Spinal cord (tissue), 9 donors: ENCODE measurements at regions not wholly inside any gene's neighbourhood (a gene's known extent, or its start where the extent isn't known, plus 50 kb on each side); places are given as distances from the start of the nearest gene placed in this dataset.

Source experiments
- DNase-seq, 6 donors: peaks; one replicate each; pipeline versions ENCODE4 v3.0.0 to v3.0.0-alpha.2; 2013 to 2015; ENCODE audit warnings: low spot score in 6 of 6, low read depth in 4 of 6
- H3K27ac ChIP-seq: one replicate; pipeline ENCODE4 v1.5.1; 2013; ENCODE audit warnings: low read depth, low read length, control low read depth
- H3K27me3 ChIP-seq: one replicate; pipeline ENCODE4 v1.6.1; 2013; ENCODE audit warnings: low read length; ENCODE audit not compliant: control insufficient read depth, insufficient read depth
- H3K36me3 ChIP-seq: one replicate; pipeline ENCODE4 v1.6.1; 2013; ENCODE audit warnings: low read length; ENCODE audit not compliant: control insufficient read depth, insufficient read depth
- H3K4me1 ChIP-seq: one replicate; pipeline ENCODE4 v1.6.1; 2013; ENCODE audit warnings: low read length; ENCODE audit not compliant: control insufficient read depth, insufficient read depth
- H3K4me3 ChIP-seq: one replicate; pipeline ENCODE4 v1.5.1; 2013; ENCODE audit warnings: low read depth, low read length, control low read depth
- H3K9me3 ChIP-seq: one replicate; pipeline ENCODE4 v1.6.1; 2013; ENCODE audit warnings: low read length; ENCODE audit not compliant: control insufficient read depth, insufficient read depth
- WGBS: methylation state at CpG from one replicate; pipeline ENCODE4 v1.1.5; 2013; ENCODE audit warnings: missing lambda C conversion rate; ENCODE audit not compliant: insufficient coverage; 5-methylcytosine and 5-hydroxymethylcytosine counted together
- donor health status: healthy.

DNA sequence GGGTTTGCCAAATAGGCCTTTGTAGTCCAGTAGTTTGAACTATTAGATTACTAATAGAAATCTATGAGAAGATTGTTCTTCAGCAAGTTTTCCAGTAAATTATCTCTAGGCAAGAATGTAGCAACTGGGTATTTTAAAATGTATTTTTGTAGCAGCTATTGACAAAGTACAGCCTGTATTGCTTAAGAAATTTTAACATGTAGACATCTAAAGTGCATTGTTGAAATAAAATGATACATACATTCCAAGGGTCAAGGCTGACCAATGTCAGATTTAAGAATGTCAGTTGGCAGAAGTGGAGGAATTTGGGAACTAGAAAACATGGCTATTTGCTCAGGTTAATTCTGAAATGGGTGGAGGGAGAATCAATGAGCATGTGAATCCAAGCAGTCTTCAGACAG, 57.5 kb upstream of the ZSWIM6 start:
- H3K4me1 ChIP-seq, result peaks cover 4% of the 10 kb centered on the region
- no peak for DNase-seq
- H3K27ac ChIP-seq, result peak overlapping the region; percentile 36
- no peaks in the 10 kb centered on the region for H3K36me3 ChIP-seq
- no peak overlapping the region for H3K4me3 ChIP-seq
- no peaks in the 10 kb centered on the region for H3K9me3 ChIP-seq
- H3K27me3 ChIP-seq, result no peaks in the 10 kb centered on the region

DNA sequence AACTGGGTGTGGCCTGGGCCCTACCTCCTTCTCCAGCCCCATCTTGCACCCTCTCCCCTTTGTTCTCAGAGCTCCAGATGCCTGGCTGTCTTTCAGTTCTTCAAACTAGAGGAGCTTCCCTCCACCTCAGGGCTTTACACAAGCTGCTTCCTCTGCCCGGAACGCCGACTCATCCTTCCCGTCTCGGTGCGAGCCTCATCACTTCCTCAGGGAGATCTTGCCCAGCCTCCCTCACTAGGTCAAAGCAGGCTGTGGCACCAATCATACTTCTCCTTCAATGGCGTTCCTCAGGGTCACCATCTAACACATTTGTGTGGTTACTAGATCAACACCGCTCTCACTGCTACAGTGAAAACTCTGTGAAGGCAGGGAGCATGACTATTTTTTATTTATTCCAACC, 56.2 kb upstream of the ZSWIM6 start:
- Histone ChIP-seq H3K4me1 (peaks cover 4% of the 10 kb centered on the region), H3K27ac (no peak overlapping the region)

DNA sequence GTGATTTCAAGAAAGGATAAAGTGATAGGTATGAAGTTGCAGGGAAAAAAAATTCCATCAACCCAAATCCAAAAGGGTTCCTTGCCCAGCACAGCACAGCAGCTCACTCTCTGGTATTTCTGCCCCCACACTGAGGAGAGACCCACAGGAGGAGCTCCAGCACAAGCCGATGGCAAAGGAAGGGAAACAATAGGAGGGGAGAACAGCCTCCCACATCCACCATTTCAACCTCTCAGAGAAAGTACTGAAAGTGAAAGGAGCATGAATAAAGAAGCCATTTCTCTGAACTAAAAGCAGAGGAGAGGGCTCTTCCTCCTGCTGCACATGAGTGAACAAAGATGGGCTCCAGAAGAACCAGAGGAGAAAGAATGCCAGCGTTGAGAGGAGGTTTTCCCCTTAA, 54.9 kb upstream of the ZSWIM6 start:
- no CpG with 5 or more reads among the region's 2 CpGs for WGBS
- Histone ChIP-seq H3K27ac (peak overlapping the region; percentile 48), H3K9me3 (no peaks in the 10 kb centered on the region), H3K36me3 (no peaks in the 10 kb centered on the region), H3K4me3 (no peak overlapping the region), H3K27me3 (no peaks in the 10 kb centered on the region), H3K4me1 (peaks cover 4% of the 10 kb centered on the region)
- peak in 1 of 6 donors; percentile 24 for DNase-seq

More for the DNA sequence above, 56.2 kb upstream of the ZSWIM6 start:
- no peaks in the 10 kb centered on the region for H3K27me3 ChIP-seq
- peak in 1 of 6 donors; percentile 24 for DNase-seq
- H3K36me3 ChIP-seq, result no peaks in the 10 kb centered on the region
- H3K9me3 ChIP-seq, result no peaks in the 10 kb centered on the region
- H3K4me3 ChIP-seq, result no peak overlapping the region
- WGBS, result 89% methylated on average over 7 of the region's 8 CpGs

DNA sequence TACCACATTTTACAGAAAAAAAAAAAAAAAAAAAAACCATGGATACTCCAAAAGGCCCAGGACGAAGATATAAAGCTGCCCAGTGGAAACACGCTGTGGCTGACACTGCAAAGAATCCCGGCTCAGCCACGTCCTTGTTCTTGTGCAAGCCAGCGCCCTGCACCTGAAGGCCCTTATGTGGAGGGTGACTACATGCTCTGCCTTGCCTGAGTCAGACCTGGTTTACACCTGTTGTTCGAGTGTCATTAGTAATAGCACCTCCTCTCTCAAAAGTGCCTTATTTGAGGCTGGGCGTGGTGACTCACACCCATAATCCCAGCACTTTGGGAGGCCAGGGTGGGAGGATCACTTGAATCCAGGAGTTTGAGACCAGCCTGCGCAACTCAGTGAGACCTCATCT, 54.3 kb upstream of the ZSWIM6 start:
- Histone ChIP-seq H3K27ac (no peak overlapping the region), H3K27me3 (no peaks in the 10 kb centered on the region), H3K4me1 (peaks cover 4% of the 10 kb centered on the region), H3K4me3 (no peak overlapping the region), H3K36me3 (no peaks in the 10 kb centered on the region), H3K9me3 (no peaks in the 10 kb centered on the region)
- WGBS, result 83% methylated on average over 4 of the region's 8 CpGs
- DNase-seq, result no peak

DNA sequence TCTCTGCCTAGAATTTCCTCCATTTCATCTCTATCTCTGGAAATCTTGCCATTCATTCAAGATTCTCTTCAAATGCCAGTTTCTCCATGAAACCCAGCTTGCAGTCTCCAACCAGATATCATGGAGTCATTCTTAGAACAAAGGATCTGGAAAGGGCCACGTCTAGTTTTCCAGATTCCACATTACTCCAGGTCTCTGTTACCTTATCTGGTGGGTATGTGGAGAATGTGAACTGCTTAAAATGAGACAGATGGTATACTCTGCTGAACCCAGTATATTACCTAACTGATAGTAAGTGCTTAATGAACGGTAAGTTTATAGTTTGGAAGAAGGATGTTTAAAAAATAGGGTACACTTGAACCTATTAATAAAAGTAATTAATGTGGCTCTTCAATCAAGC, 52.3 kb upstream of the ZSWIM6 start:
- no peak for DNase-seq
- no peaks in the 10 kb centered on the region for H3K27me3 ChIP-seq
- H3K4me3 ChIP-seq, result no peak overlapping the region
- no peaks in the 10 kb centered on the region for H3K36me3 ChIP-seq
- peaks cover 4% of the 10 kb centered on the region for H3K4me1 ChIP-seq
- no CpG with 5 or more reads among the region's 2 CpGs for WGBS
- H3K27ac ChIP-seq, result no peak overlapping the region
- no peaks in the 10 kb centered on the region for H3K9me3 ChIP-seq

DNA sequence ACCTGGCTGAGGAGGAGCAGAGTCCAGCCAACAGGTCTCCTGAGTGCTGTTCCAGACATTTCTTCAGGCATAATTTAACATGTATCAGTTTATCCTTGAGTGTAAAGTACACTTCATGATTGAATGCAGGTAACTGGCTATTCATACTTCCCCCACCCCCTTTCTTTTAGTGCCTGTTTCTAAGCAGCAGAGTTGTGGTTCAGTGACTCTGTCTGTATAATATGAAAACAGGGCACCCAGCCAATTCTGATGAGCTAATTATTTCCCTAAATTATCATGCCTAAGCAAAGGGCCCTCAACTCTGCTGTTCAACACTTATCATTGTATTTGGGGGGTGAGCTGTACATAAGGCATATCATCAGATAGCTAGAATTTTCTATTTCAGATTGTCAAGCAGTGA, 51.9 kb upstream of the ZSWIM6 start:
- peaks cover 1% of the 10 kb centered on the region for H3K4me1 ChIP-seq
- H3K27ac ChIP-seq, result no peak overlapping the region
- H3K36me3 ChIP-seq, result no peaks in the 10 kb centered on the region
- no peak overlapping the region for H3K4me3 ChIP-seq
- peak in 2 of 6 donors; percentile 59 to 65 for DNase-seq
- H3K9me3 ChIP-seq, result no peaks in the 10 kb centered on the region
- H3K27me3 ChIP-seq, result no peaks in the 10 kb centered on the region

DNA sequence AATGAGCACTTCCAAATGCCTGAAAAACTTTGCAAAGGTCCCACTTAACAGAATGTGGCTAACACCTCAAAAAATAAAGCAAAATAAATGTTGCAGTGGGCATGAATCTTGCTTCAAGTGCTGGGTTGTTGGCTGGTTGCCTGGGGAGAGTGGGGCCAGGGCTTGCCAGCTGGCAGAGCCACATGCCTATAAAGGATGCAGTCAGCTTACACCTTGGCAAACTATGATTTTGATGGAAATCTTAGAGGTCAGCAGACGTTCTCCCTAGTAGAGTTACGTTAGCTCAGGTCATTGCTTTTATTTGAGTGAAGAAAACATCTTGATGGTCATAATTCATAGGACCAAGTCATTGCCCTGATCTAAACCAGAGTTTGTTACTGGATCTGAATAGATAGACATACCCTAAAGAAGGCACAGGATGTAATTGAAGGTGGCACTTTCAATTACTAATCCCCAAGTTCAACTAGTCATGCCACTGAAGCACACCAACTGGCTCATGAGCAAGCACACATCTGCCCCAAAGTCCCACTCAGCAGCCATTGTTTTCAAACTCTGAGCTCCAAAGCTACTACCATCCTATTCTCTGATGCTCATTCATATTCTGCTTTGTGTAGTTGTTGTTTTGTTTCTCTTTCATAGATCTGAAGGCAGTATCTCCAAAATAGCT, 51.2 kb upstream of the ZSWIM6 start:
- DNase-seq, result peak in 3 of 6 donors; percentile 39 to 86 (median 81)
- Histone ChIP-seq H3K36me3 (no peaks in the 10 kb centered on the region), H3K4me1 (no peaks in the 10 kb centered on the region), H3K4me3 (no peak overlapping the region), H3K27ac (no peak overlapping the region), H3K27me3 (no peaks in the 10 kb centered on the region), H3K9me3 (no peaks in the 10 kb centered on the region)
- 32% methylated on average over 2 of the region's 2 CpGs for WGBS

DNA sequence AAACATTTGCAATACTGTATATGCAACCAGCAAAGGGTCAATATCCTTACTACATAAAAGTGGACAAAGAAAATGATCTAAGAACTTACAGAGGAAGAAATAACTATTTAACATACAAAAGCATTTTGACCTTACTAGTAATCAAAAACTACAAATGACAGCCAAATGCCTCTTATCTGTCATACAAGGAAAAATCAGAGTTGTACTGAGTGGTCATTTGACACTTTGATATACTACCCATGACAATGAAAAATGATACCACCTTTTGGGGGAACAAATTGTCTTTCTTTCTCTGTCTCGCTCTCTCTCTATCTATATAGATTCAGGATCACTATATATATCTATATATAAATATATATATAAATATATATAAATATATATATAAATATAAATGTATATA, 50.4 kb upstream of the ZSWIM6 start:
- WGBS, result no CpG with 5 or more reads among the region's 1 CpG
- Histone ChIP-seq H3K27ac (no peak overlapping the region), H3K36me3 (no peaks in the 10 kb centered on the region), H3K4me3 (no peak overlapping the region), H3K27me3 (no peaks in the 10 kb centered on the region), H3K4me1 (no peaks in the 10 kb centered on the region), H3K9me3 (no peaks in the 10 kb centered on the region)
- DNase-seq, result no peak
